Loucy (cell line): ENCODE measurements at regions not wholly inside any gene's neighbourhood (a gene's known extent, or its start where the extent isn't known, plus 50 kb on each side); places are given as distances from the start of the nearest gene placed in this dataset.

Source experiments
- H2AFZ ChIP-seq: fragments of 200-600 bp; sonication (generic); 2 replicates; pipeline ENCODE4 v1.6.0; 2016; ENCODE audit warnings: antibody characterized with exemption, mild to moderate bottlenecking, low read length, moderate library complexity
- H3F3A ChIP-seq: fragments of 200-600 bp; 2 replicates; pipeline ENCODE4 v1.6.0; 2016; ENCODE audit warnings: antibody characterized with exemption, low read depth, mild to moderate bottlenecking
- H3K27me3 ChIP-seq: fragments of 200-600 bp; sonication (generic); 2 replicates; pipeline ENCODE4 v1.6.1; 2014; ENCODE audit warnings: low read length, mild to moderate bottlenecking; ENCODE audit not compliant: insufficient read depth, poor library complexity, severe bottlenecking
- H3K36me3 ChIP-seq: fragments of 200-600 bp; sonication (generic); 2 replicates; pipeline ENCODE4 v1.6.1; 2016; ENCODE audit warnings: low read length; ENCODE audit not compliant: insufficient read depth
- H3K4me1 ChIP-seq: fragments of 200-600 bp; sonication (generic); 2 replicates; pipeline ENCODE4 v1.5.1; 2014; ENCODE audit warnings: low read length, mild to moderate bottlenecking; ENCODE audit not compliant: insufficient read depth, poor library complexity, severe bottlenecking
- H3K4me2 ChIP-seq: fragments of 200-600 bp; sonication (generic); 2 replicates; pipeline ENCODE4 v1.6.0; 2014; ENCODE audit warnings: antibody characterized with exemption, low read length, low read depth, mild to moderate bottlenecking; ENCODE audit not compliant: poor library complexity, severe bottlenecking
- H3K4me3 ChIP-seq: fragments of 200-600 bp; sonication (generic); 2 replicates; pipeline ENCODE4 v1.5.1; 2014; ENCODE audit warnings: low read length, mild to moderate bottlenecking, mixed read lengths; ENCODE audit not compliant: poor library complexity, severe bottlenecking
- H3K79me2 ChIP-seq: fragments of 200-600 bp; sonication (generic); 2 replicates; pipeline ENCODE4 v1.6.1; 2014; ENCODE audit warnings: low read length; ENCODE audit not compliant: insufficient read depth
- H3K9ac ChIP-seq: fragments of 200-600 bp; sonication (generic); 2 replicates; pipeline ENCODE4 v1.6.0; 2014; ENCODE audit warnings: mild to moderate bottlenecking, low read depth, low read length, moderate library complexity; ENCODE audit not compliant: poor library complexity, severe bottlenecking
- H3K9me2 ChIP-seq: fragments of 200-600 bp; sonication (generic); replicated peaks from 2 replicates; pipeline ENCODE4 v1.6.1; 2016; ENCODE audit warnings: low read depth, low read length, mixed read lengths
- H3K9me3 ChIP-seq: fragments of 200-600 bp; sonication (generic); 2 replicates; pipeline ENCODE4 v1.6.1; 2014; ENCODE audit warnings: mild to moderate bottlenecking, antibody characterized with exemption, low read length, low read depth; ENCODE audit not compliant: insufficient read depth
- H4K20me1 ChIP-seq: fragments of 200-600 bp; sonication (generic); 2 replicates; pipeline ENCODE4 v1.6.0; 2014; ENCODE audit warnings: antibody characterized with exemption, low read length, mild to moderate bottlenecking; ENCODE audit not compliant: insufficient read depth, poor library complexity, severe bottlenecking
- EZH2phosphoT487 ChIP-seq: fragments of 200-600 bp; IDR thresholded peaks from 2 replicates; pipeline ENCODE4 v1.6.1; 2018; ENCODE audit warnings: antibody characterized with exemption, mild to moderate bottlenecking, moderate library complexity, borderline replicate concordance
- TF ChIP-seq, protein P1 (sequence below): fragments of 200-600 bp; sonication (generic); conservative IDR thresholded peaks from 2 replicates; pipeline ENCODE4 v1.5.1; 2014; ENCODE audit warnings: mild to moderate bottlenecking, antibody characterized with exemption, low read length

DNA sequence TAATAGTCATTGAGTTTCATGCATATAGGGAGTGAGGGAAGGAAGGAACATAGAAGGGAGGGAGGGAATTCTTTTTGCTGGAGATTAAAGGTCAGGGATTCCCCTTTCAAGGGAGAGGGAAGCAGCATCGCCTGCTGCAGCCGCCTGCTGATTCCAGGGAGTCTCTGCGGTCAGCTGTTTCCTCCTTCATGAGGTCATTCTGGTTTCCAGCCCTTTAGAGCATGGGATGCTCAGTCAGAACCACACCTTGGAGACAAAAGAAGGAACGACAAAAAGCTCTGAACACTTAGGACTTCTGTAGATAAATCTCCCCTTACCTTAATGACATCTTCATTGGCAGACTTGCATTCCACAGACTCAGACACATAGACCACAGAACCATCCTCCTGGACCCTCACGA is 923.0 kb upstream of the TMEM132C start:
- Histone ChIP-seq H3K4me2 (no peak overlapping the region), H2AFZ (no peak overlapping the region)
- TF ChIP-seq, protein P1, sequence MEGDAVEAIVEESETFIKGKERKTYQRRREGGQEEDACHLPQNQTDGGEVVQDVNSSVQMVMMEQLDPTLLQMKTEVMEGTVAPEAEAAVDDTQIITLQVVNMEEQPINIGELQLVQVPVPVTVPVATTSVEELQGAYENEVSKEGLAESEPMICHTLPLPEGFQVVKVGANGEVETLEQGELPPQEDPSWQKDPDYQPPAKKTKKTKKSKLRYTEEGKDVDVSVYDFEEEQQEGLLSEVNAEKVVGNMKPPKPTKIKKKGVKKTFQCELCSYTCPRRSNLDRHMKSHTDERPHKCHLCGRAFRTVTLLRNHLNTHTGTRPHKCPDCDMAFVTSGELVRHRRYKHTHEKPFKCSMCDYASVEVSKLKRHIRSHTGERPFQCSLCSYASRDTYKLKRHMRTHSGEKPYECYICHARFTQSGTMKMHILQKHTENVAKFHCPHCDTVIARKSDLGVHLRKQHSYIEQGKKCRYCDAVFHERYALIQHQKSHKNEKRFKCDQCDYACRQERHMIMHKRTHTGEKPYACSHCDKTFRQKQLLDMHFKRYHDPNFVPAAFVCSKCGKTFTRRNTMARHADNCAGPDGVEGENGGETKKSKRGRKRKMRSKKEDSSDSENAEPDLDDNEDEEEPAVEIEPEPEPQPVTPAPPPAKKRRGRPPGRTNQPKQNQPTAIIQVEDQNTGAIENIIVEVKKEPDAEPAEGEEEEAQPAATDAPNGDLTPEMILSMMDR: no peak
- TF ChIP-seq EZH2phosphoT487: no peak

DNA sequence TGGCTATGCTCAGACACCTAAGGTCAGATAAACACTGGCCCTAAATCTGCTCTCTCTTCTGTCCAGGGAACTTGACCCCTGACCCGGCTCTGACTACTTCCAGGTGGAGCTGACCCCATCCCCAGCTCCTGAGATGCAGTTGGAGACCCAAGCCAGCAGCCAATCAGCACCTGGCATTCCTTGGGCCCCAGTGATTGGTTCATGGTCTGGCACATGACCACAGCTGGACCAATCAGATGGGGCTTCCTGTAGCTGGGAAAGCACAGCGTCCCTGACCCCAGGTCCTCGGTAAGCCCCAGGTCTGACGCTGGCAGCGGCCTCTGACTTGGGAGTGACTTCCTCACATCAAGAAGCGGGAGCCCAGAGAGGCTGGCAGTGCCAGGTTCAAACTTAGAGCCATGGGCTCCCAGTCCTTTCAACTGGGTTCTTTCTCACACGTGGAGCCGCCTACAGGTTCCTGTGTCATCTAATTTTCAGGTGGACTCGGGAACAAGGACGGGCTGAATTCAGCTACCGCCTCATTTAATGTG is 915.4 kb upstream of the TMEM132C start:
- no peak overlapping the region for H3K4me3 ChIP-seq
- no peaks in the 10 kb centered on the region for H3K9me2 ChIP-seq
- H3K36me3 ChIP-seq: no peaks in the 10 kb centered on the region
- H3K4me2 ChIP-seq: no peak overlapping the region
- H3K79me2 ChIP-seq: no peaks in the 10 kb centered on the region
- no peaks in the 10 kb centered on the region for H3F3A ChIP-seq
- no peaks in the 10 kb centered on the region for H3K9me3 ChIP-seq
- no peak overlapping the region for H2AFZ ChIP-seq
- H4K20me1 ChIP-seq: no peaks in the 10 kb centered on the region
- no peak overlapping the region for H3K9ac ChIP-seq
- H3K4me1 ChIP-seq: no peaks in the 10 kb centered on the region
- no peak for TF ChIP-seq EZH2phosphoT487
- TF ChIP-seq, protein P1: no peak
- H3K27me3 ChIP-seq: no peaks in the 10 kb centered on the region

More for the DNA sequence above, 923.0 kb upstream of the TMEM132C start:
- Histone ChIP-seq H3K9ac (no peak overlapping the region), H4K20me1 (no peaks in the 10 kb centered on the region), H3K79me2 (no peaks in the 10 kb centered on the region), H3F3A (no peaks in the 10 kb centered on the region), H3K4me3 (no peak overlapping the region), H3K9me2 (no peaks in the 10 kb centered on the region), H3K9me3 (no peaks in the 10 kb centered on the region), H3K4me1 (no peaks in the 10 kb centered on the region), H3K27me3 (no peaks in the 10 kb centered on the region), H3K36me3 (no peaks in the 10 kb centered on the region)

DNA sequence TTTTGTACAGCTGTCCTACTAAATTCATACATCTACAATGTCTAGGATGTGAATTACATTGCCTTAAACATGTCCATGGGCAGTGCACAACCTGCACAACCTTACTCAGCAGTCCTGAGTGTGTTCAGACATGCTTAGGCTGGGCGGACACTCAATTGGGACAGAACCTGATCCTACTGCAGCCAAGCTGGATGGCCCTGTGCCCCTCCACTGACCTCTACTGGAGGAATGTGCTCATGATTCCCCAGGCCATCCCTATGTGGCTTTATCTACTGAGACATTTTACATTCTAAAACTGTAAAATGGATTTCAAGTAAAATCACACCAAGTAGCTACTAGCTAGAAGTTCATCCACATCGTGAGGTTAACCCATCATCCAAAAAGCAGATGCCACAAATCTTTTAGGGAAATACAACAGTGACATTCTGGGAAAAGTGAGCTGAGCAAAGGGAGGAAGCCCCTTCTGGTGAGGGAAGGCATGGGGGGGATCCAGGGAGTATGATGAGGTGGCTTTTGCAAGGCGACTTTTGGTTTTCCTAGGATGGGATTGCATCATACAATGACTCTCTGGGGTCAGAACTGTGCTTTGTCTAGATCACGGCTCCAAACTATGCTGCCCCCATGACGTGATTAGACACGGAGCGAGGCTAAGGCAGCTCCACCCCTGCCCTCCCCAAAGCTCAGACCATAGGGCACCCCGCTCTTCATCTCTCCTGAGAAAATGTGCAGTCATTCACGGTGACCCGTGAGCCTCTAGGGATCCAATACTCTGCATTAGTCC is 911.7 kb upstream of the TMEM132C start:
- no peaks in the 10 kb centered on the region for H3K9me3 ChIP-seq
- no peak overlapping the region for H3K4me2 ChIP-seq
- no peaks in the 10 kb centered on the region for H3K4me1 ChIP-seq
- H4K20me1 ChIP-seq: no peaks in the 10 kb centered on the region
- no peaks in the 10 kb centered on the region for H3F3A ChIP-seq
- no peaks in the 10 kb centered on the region for H3K9me2 ChIP-seq
- no peak overlapping the region for H3K4me3 ChIP-seq
- H3K79me2 ChIP-seq: no peaks in the 10 kb centered on the region
- H3K36me3 ChIP-seq: no peaks in the 10 kb centered on the region
- H3K27me3 ChIP-seq: no peaks in the 10 kb centered on the region
- TF ChIP-seq EZH2phosphoT487: no peak
- TF ChIP-seq, protein P1: peak; percentile 52
- H3K9ac ChIP-seq: no peak overlapping the region
- no peak overlapping the region for H2AFZ ChIP-seq
